Vagina (tissue), 2 donors: ENCODE measurements at regions not wholly inside any gene's neighbourhood (a gene's known extent, or its start where the extent isn't known, plus 50 kb on each side); places are given as distances from the start of the nearest gene placed in this dataset.

ENCODE experiments used
- POLR2A ChIP-seq, 2 donors: fragments of 450-650 bp; IDR thresholded peaks; one replicate each; pipeline ENCODE4 v1.6.1; 2017; ENCODE audit warnings: antibody characterized with exemption in 2 of 2, mild to moderate bottlenecking in 2 of 2, moderate library complexity in 2 of 2
- POLR2AphosphoS5 ChIP-seq, 2 donors: sonication (generic); formaldehyde crosslinking; IDR thresholded peaks; one replicate each; pipeline ENCODE4 v1.9.0; 2017; ENCODE audit warnings: antibody characterized with exemption in 2 of 2, mild to moderate bottlenecking in 2 of 2, low read depth in 1 of 2; ENCODE audit not compliant: insufficient read depth in 1 of 2
- TF ChIP-seq, protein P1 (sequence below), 3 experiments: fragments of 450-650 bp in 2 of 3; fragments of 200-600 bp in 1 of 3; sonication (generic) in 1 of 3; IDR thresholded peaks; one replicate each; pipeline ENCODE4 v1.5.1; 2017 to 2019; ENCODE audit warnings: antibody characterized with exemption in 3 of 3, mild to moderate bottlenecking in 2 of 3, moderate library complexity in 2 of 3

DNA sequence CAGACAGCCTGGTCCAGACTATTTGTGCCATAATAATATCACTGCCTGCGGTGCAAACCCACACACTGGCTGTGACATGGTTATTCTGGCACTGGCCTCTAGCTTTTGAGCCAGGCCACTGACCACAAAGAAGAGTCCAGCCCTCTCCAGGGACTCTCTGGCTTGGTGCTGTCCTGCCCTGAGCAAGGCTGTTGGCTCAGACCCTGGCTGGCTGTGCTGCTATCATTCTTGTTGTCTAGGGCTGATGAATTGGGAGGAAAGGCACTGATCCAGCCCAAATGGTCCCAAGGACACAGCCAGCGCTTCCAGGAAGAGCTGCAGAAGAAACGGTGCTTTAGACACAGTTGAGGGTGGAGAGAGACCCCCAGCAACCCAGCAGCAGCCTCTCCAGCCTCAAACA, 80.8 kb downstream of the TMEM130 start:
- TF ChIP-seq, protein P1, sequence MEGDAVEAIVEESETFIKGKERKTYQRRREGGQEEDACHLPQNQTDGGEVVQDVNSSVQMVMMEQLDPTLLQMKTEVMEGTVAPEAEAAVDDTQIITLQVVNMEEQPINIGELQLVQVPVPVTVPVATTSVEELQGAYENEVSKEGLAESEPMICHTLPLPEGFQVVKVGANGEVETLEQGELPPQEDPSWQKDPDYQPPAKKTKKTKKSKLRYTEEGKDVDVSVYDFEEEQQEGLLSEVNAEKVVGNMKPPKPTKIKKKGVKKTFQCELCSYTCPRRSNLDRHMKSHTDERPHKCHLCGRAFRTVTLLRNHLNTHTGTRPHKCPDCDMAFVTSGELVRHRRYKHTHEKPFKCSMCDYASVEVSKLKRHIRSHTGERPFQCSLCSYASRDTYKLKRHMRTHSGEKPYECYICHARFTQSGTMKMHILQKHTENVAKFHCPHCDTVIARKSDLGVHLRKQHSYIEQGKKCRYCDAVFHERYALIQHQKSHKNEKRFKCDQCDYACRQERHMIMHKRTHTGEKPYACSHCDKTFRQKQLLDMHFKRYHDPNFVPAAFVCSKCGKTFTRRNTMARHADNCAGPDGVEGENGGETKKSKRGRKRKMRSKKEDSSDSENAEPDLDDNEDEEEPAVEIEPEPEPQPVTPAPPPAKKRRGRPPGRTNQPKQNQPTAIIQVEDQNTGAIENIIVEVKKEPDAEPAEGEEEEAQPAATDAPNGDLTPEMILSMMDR (IDR thresholded peaks at IDR 0.05), result no peak
- TF ChIP-seq POLR2A (IDR thresholded peaks at IDR 0.05), result no peak
- no peak for TF ChIP-seq POLR2AphosphoS5 (IDR thresholded peaks at IDR 0.05; ENCODE audit: insufficient read depth in 1 of 2, low read depth in 1 of 2)
